NOMO-1 (cell line): ENCODE measurements at regions not wholly inside any gene's neighbourhood (a gene's known extent, or its start where the extent isn't known, plus 50 kb on each side); places are given as distances from the start of the nearest gene placed in this dataset.
A peak's percentile ranks its signal among the peaks of the same experiment; 100 is the strongest.

Source experiments
- DNase-seq, 2 experiments: peaks; one replicate each; lab custom pipeline; 2025; ENCODE audit not compliant: unreplicated experiment in 2 of 2; lab: John Stamatoyannopoulos, UW

- DNase-seq, result peak; percentile 49 to 87
Observed at GRCh38 chr1:81237473-81238089, 563.2 kb upstream of the ADGRL2 start.

- DNase-seq, result no peak
Observed at GRCh38 chr1:81234237-81234636, 566.5 kb upstream of the ADGRL2 start.

DNA sequence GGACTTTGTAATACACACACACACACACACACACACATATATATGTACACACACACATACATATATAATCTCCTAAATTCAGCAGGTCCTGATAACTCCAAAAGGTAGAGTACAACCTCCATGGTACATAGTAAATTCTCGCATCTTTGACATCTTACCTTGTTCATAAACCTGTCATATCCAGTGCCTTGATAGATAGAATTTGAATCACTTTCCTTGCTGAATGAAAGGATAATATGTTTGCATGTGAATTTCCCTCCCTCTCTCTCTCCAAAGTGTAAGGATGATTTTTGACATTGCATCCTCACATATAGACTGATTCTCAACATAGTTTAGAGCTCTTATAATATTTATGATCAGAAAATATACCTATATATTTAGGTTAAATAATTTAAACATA is 567.1 kb upstream of the ADGRL2 start:
- DNase-seq, result no peak

GRCh38 chr1:81232420-81232819 is 568.3 kb upstream of the ADGRL2 start:
- DNase-seq, result no peak

DNA sequence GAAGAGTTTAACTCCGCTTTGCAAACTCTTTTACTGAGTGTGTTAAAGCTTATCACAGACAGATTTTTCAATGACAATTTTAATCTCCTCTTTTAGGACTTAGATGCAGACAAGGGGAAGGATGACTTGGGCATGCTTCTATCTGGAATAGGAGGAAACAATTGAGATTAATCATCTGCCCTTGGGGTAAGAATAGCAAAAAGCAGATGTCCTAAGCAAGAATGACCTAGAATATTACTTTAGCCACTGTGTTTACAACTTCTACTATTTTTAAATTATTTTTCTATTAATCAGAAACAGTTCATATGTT is 569.0 kb upstream of the ADGRL2 start:
- DNase-seq, result no peak

DNA sequence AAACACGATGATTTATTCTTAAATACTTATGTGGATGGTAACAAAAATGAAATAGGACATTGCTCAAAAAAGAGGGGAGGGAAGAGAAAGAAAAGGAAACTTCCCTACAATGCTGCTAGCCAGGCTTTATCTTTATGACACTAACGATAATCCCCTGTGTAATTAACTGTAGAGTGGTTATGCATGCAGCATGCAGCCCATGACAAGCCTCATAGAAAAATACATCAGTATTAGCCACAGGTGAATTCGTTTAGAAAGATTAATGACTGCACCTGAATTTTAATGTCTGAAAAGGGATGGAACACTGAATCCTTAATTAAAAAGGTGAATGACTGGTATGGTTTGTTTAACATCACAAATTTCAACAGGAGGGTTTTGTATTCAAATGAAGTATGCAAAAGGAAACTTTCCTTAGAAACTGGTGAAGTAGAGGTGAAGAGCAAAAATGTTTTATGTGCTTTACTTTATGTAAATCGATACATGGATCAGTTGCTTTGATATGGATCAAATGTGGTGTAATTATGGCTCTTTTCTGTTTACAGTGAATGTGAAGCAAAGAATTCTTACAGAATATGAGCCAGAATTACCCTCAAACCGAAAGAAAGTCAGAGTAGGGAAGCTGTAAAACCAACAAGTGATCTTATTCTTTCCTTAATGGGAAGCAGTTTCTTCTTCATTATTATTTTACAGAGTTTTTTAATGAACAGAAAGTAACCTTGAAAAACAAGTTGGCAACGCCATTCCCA is 569.6 kb upstream of the ADGRL2 start:
- DNase-seq, result peak; percentile 9 to 30

GRCh38 chr1:81228926-81229325 is 571.8 kb upstream of the ADGRL2 start:
- no peak for DNase-seq

DNA sequence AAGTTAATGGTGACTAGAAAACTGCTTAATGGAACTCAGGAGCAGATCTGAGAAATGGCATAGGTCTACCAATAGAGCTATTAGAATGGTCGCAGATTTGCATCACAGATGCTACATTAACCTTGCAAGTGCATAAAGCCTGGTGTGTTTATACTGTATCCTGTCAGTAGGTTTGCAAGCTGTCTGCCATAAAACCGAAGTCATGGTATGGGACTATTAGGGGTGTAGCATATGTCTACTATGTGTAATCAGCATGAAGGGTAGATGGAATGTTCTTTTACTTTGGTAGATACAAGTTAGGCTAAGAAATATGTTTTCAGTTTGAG is 574.2 kb upstream of the ADGRL2 start:
- DNase-seq, result no peak

GRCh38 chr1:81225789-81226602 is 574.7 kb upstream of the ADGRL2 start:
- DNase-seq, result no peak

DNA sequence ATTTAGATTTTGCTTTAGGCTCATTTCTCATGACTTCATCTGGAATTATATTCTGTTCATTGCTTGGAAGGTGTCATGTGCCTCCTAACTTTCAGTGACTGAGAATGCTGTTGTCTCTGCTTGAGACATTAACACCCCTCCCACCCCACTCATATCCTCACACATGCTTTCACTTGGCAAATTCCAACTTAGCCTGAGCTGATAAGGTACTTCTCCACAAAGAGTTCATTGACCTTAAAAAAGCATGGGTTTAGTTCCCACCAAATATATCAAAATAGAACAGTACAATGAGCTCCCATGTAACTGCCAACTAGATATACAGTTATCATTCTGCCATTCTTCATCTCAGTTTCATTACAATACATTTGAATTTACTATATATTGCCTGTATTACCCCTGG is 576.5 kb upstream of the ADGRL2 start:
- no peak for DNase-seq

DNA sequence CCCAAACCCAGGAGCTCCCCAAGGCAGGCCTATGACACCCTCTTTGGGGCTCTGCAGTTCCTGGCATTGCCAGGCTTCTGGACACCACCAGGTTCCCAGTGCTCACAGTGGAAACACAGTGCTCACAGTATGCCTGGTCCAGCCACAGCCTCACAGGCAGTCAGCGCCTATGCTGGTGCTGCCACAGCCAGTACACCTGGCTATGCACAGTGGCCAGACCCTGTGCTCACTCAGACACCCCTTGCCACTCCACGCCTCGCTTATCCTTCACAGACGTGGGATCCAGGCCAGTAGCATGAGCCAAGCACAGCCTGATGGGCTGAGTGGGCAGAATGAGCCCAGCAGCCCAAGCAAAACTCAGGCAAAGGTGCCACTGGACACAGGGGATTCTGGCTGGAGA is 579.2 kb upstream of the ADGRL2 start:
- DNase-seq, result no peak

DNA sequence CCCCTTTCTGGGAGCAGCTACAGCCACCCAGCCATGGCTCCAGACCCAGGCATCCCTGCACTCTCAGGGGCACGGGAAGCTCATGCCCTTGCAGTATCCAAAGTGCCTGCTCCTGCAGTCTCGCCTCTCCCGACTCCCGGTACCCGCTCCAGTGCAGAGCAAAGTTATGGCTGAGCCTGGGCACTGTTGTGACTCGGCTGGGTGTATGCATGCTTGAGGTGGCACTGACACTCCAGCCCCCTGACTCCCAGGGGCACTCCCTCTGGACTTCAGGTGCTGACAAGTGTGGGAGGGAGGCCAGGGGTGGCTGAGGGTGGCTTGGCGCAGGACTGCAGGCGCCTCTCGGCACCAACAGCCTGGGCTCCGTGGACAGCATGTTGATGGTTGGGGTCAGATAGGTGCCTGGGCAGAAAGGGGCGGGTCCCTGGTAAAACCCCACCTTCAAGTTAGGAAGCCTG is 580.1 kb upstream of the ADGRL2 start:
- no peak for DNase-seq

DNA sequence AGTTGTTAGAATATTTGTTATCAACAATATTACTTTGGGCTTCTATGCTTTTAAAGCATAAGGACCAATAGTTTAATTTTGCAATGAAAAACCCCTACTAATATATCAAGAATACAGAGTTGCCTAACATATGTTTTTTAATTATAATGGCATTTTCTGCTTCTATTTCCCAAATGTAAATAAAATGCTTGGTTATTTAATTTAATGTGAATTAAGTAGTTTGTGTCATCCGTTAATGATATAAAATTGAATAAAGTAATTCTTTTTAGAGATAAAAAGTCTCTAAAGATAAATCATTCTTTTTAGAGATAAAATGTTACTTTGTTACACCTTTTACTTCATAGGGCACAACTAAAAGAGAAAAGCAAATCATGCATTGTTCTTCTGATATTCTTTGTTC is 583.7 kb upstream of the ADGRL2 start:
- no peak for DNase-seq

- peak; percentile 17 to 44 for DNase-seq
Observed at GRCh38 chr1:81213279-81213678, 587.5 kb upstream of the ADGRL2 start.

- DNase-seq, result no peak
Observed at GRCh38 chr1:81209461-81209860, 591.3 kb upstream of the ADGRL2 start.

DNA sequence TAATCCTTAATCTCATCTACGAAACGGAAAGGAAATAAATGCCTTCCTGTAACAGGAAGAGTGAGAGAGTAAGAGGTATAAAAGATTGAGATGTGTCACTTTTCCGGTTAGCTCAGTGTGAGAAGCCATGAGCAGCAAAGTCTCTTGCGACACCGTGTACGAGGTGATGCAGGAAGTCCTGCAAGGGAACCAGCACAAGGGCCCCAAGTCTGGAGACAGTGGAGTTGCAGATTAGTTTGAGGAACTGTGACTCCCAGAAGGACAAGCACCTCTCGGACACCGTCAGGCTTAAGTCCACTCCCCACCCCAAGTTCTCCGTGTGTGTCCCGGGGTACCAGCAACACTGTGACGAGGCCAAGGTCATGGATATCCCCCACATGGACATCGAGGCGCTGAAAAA is 592.3 kb upstream of the ADGRL2 start:
- peak; percentile 76 to 96 for DNase-seq

GRCh38 chr1:81205956-81206355 is 594.8 kb upstream of the ADGRL2 start:
- no peak for DNase-seq

DNA sequence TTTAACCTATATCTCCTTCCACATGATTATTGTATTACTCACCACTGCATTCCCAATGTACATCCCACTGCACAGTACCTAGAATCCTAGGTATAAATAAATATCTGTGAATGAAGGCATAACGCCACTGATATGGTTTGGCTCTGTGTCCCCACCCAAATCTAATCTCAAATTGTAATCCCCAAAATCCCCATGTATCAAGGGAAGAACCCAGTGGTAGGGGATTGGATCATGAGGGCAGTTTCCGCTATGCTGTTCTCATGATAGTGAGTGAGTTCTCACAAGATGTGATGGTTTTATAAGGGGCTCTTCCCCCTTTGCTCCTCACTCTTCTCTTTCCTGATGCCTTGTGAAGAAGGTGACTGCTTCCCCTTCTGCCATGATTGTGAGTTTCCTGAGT is 599.0 kb upstream of the ADGRL2 start:
- DNase-seq, result no peak

DNA sequence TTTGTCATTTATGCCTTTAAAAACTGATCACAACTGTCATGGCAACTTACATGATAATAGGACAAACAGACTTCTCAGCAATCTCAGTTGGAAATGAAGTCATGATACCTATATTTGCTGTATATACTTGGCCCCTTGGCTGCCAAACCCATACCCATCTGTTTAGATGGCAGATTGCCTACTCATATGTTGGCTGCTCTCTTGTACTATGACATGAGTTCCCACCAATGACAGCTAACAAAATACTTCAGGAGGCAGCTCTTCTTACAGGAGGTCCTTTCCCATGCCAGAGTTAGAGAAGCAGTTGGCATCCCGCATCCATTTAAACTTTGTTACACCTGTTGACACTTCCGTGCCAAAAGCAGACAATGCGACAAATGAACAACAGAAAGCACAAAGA is 603.1 kb upstream of the ADGRL2 start:
- DNase-seq, result no peak

- DNase-seq, result no peak
Observed at GRCh38 chr1:81192647-81193642, 607.8 kb upstream of the ADGRL2 start.

GRCh38 chr1:81190003-81190402 is 610.7 kb upstream of the ADGRL2 start:
- no peak for DNase-seq
